ENCODE measurements at regions not wholly inside any gene's neighbourhood (a gene's known extent, or its start where the extent isn't known, plus 50 kb on each side); places are given as distances from the start of the nearest gene placed in this dataset.

GRCh38 chr5:147154809-147155208, 80.0 kb upstream of the STK32A start:
- TF ChIP-seq ZNF274 (IDR thresholded peaks at IDR 0.05; ENCODE audit: low read depth, low read length): no peak
- H3K4me3 ChIP-seq (ENCODE audit: low read length): no peak overlapping the region

- TF ChIP-seq ZNF274 (IDR thresholded peaks at IDR 0.05; ENCODE audit: low read depth, low read length): no peak
- H3K4me3 ChIP-seq (ENCODE audit: low read length): no peak overlapping the region
Measured at GRCh38 chr5:147156012-147156411, 78.8 kb upstream of the STK32A start.

- TF ChIP-seq ZNF274 (IDR thresholded peaks at IDR 0.05; ENCODE audit: low read depth, low read length): no peak
- no peak overlapping the region for H3K4me3 ChIP-seq (ENCODE audit: low read length)
Measured at GRCh38 chr5:147160902-147161700, 73.7 kb upstream of the STK32A start.

DNA sequence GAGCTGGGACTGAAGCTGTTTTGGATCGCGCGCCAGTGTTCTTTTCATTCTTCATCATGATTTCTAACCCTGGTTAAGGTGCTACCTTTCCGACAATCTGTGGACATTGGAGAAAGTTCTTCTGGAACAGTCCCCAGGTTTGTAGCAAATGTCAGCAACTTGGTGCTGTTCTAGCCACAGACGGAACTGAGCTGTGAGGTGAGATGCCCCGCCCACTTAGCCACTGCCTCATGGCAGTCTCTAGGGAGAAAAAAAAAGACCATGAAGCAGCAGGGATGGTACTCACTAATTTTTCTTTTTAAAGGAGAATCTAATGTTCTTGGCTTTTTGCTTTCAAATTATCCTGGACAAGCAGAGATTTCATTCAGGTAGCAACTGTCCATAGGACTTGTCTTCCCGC, 72.1 kb upstream of the STK32A start:
- TF ChIP-seq ZNF274 (IDR thresholded peaks at IDR 0.05; ENCODE audit: low read depth, low read length): no peak

GRCh38 chr5:147167529-147167928, 67.3 kb upstream of the STK32A start:
- H3K4me3 ChIP-seq (ENCODE audit: low read length): no peak overlapping the region
- no peak for TF ChIP-seq ZNF274 (IDR thresholded peaks at IDR 0.05; ENCODE audit: low read depth, low read length)

More for the DNA sequence above, 72.1 kb upstream of the STK32A start:
- no peak overlapping the region for H3K4me3 ChIP-seq (ENCODE audit: low read length)

- no peak for TF ChIP-seq ZNF274 (IDR thresholded peaks at IDR 0.05; ENCODE audit: low read depth, low read length)
- H3K4me3 ChIP-seq (ENCODE audit: low read length): no peak overlapping the region
Measured at GRCh38 chr5:147168578-147169327, 66.1 kb upstream of the STK32A start.

- TF ChIP-seq ZNF274 (IDR thresholded peaks at IDR 0.05; ENCODE audit: low read depth, low read length): no peak
Measured at GRCh38 chr5:147169399-147169798, 65.4 kb upstream of the STK32A start.

DNA sequence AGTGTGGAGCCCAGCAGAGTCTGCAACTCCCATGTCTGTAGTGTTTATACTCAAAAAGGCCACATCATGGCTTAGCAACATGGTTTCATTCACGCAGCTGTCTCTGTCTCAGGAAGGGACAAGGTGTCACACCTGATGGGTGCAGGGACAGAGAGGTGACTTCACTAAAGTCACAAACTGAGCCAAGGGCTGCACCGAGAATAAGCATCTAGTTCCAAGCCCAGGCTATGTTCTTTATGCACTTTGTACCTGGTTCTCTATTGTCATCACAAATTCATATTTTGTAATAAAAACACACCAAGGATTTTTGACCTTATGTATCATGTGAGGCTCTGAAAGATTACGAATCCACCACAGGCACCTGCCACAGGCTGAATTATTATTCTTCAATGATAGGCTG, 64.9 kb upstream of the STK32A start:
- H3K4me3 ChIP-seq (ENCODE audit: low read length): peak overlapping the region; percentile 31; the same call in 1 of the 2 replicates
- TF ChIP-seq ZNF274 (IDR thresholded peaks at IDR 0.05; ENCODE audit: low read depth, low read length): no peak

More at GRCh38 chr5:147169399-147169798, 65.4 kb upstream of the STK32A start:
- H3K4me3 ChIP-seq (ENCODE audit: low read length): no peak overlapping the region

GRCh38 chr5:147170603-147171002, 64.2 kb upstream of the STK32A start:
- TF ChIP-seq ZNF274 (IDR thresholded peaks at IDR 0.05; ENCODE audit: low read depth, low read length): no peak
- H3K4me3 ChIP-seq (ENCODE audit: low read length): no peak overlapping the region

GRCh38 chr5:147174671-147175265, 60.1 kb upstream of the STK32A start:
- TF ChIP-seq ZNF274 (IDR thresholded peaks at IDR 0.05; ENCODE audit: low read depth, low read length): no peak
- no peak overlapping the region for H3K4me3 ChIP-seq (ENCODE audit: low read length)

DNA sequence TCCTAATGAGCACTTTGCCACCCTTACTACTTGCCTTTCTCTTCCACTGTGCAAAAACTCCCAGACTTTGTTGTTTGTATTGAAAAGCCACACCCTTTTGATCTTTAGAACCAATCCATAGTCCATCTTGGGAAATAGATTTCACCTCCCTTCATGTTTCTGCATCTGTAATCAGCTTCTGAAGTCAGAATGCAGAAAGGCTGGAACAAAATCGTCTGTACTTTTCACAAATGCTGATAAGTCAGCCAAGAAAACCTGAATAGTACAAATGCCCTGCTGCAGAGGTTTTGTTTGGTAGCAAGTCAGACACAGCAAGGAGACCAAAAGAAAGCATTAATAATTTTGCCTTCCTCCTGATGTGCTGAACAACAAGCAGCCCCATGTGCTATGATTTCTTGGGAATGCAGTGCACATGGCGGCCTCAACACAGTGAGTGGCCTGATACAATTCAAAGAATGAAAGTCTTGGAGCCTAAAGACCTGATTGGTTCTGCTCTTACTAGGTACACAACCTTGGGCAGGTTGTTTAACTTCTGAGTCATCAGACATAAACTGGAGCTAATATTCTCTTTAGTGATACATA, 59.2 kb upstream of the STK32A start:
- no peak overlapping the region for H3K4me3 ChIP-seq (ENCODE audit: low read length)
- TF ChIP-seq ZNF274 (IDR thresholded peaks at IDR 0.05; ENCODE audit: low read depth, low read length): no peak

DNA sequence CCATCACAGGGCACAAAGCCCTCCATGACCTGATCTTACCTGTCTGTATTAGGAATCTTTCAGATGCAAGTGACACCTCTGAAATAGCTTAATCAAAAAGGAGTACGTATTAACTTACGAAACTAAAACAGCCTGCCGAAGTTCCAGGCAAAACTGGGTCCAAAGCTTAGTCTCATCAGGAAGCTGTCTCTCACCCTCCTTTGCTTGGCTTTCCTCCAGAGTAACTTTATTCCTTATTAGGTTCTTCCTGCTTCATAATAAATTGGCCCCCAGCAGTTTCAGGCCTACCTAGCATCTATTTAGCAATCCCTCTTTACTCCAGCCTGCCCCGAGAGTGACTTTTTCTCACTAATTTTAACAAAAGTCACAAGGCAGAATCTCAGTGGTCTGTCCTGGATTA, 58.4 kb upstream of the STK32A start:
- no peak overlapping the region for H3K4me3 ChIP-seq (ENCODE audit: low read length)
- no peak for TF ChIP-seq ZNF274 (IDR thresholded peaks at IDR 0.05; ENCODE audit: low read depth, low read length)

GRCh38 chr5:147177125-147177840, 57.5 kb upstream of the STK32A start:
- H3K4me3 ChIP-seq (ENCODE audit: low read length): no peak overlapping the region

More at GRCh38 chr5:147177125-147177840, 57.5 kb upstream of the STK32A start:
- TF ChIP-seq ZNF274 (IDR thresholded peaks at IDR 0.05; ENCODE audit: low read depth, low read length): no peak
